Liver (tissue), 8 donors: ENCODE measurements at regions not wholly inside any gene's neighbourhood (a gene's known extent, or its start where the extent isn't known, plus 50 kb on each side); places are given as distances from the start of the nearest gene placed in this dataset.

Experiments used
- DNase-seq: peaks from one replicate; pipeline ENCODE4 v3.0.0-alpha.2; 2017; ENCODE audit warnings: low spot score
- H3K27ac ChIP-seq, 2 donors: one replicate each; pipeline ENCODE4 v1.7.0; 2013; ENCODE audit warnings: inconsistent platforms in 2 of 2, low read length in 2 of 2, control low read depth in 1 of 2, low read depth in 1 of 2, mild to moderate bottlenecking in 1 of 2
- H3K27me3 ChIP-seq, 4 donors: one replicate each; pipeline versions ENCODE4 v1.6.1 to v1.7.0; 2013; ENCODE audit warnings: low read length in 3 of 4, inconsistent platforms in 1 of 4, mild to moderate bottlenecking in 1 of 4, moderate library complexity in 1 of 4; ENCODE audit not compliant: control insufficient read depth in 4 of 4, insufficient read depth in 4 of 4
- H3K36me3 ChIP-seq, 4 donors: one replicate each; pipeline versions ENCODE4 v1.6.1 to v1.7.0; 2013; ENCODE audit warnings: low read length in 3 of 4, mild to moderate bottlenecking in 3 of 4, low read depth in 1 of 4, moderate library complexity in 1 of 4; ENCODE audit not compliant: control insufficient read depth in 4 of 4, insufficient read depth in 3 of 4
- H3K4me1 ChIP-seq, 4 donors: one replicate each; pipeline versions ENCODE4 v1.6.1 to v1.7.0; 2013; ENCODE audit warnings: low read length in 3 of 4, mild to moderate bottlenecking in 3 of 4, moderate library complexity in 1 of 4; ENCODE audit not compliant: control insufficient read depth in 4 of 4, insufficient read depth in 4 of 4
- H3K4me3 ChIP-seq, 3 donors: one replicate each; pipeline versions ENCODE4 v1.6.1 to v1.7.0; 2013; ENCODE audit warnings: low read length in 3 of 3, control low read depth in 1 of 3, low read depth in 1 of 3, mild to moderate bottlenecking in 1 of 3
- H3K9ac ChIP-seq, 2 donors: one replicate each; pipeline ENCODE4 v1.7.0; 2013; ENCODE audit warnings: low read length in 2 of 2, mild to moderate bottlenecking in 2 of 2, moderate library complexity in 2 of 2, control low read depth in 1 of 2, low read depth in 1 of 2
- H3K9me3 ChIP-seq, 4 donors: one replicate each; pipeline versions ENCODE4 v1.6.1 to v1.7.0; 2013; ENCODE audit warnings: low read length in 3 of 4; ENCODE audit not compliant: control insufficient read depth in 4 of 4
- ATF3 ChIP-seq: IDR thresholded peaks from 2 replicates; pipeline ENCODE4 v1.6.1; 2016; ENCODE audit warnings: antibody characterized with exemption
- EGR1 ChIP-seq, 2 donors: IDR thresholded peaks; 2 replicates each; pipeline ENCODE4 v1.6.1; 2016 to 2018; ENCODE audit warnings: antibody characterized with exemption in 2 of 2, low read depth in 2 of 2
- FOXA1 ChIP-seq: IDR thresholded peaks from 2 replicates; pipeline ENCODE4 v1.6.1; 2016; ENCODE audit warnings: antibody characterized with exemption
- FOXA2 ChIP-seq: IDR thresholded peaks from 2 replicates; pipeline ENCODE4 v1.6.1; 2016; ENCODE audit warnings: antibody characterized with exemption
- GABPA ChIP-seq, 2 donors: IDR thresholded peaks in 1 of 2; conservative IDR thresholded peaks in 1 of 2; 2 replicates each; pipeline ENCODE4 v1.6.1; 2016; ENCODE audit warnings: antibody characterized with exemption in 2 of 2, mild to moderate bottlenecking in 1 of 2, moderate library complexity in 1 of 2
- HNF4A ChIP-seq, 2 donors: conservative IDR thresholded peaks; 2 replicates each; pipeline ENCODE4 v1.6.1; 2016; ENCODE audit warnings: antibody characterized with exemption in 2 of 2, mild to moderate bottlenecking in 2 of 2
- HNF4G ChIP-seq: IDR thresholded peaks from 2 replicates; pipeline ENCODE4 v1.6.1; 2016; ENCODE audit warnings: antibody characterized with exemption
- NR2F2 ChIP-seq: IDR thresholded peaks from 2 replicates; pipeline ENCODE4 v1.6.1; 2016; ENCODE audit warnings: antibody characterized with exemption
- RAD21 ChIP-seq, 2 donors: IDR thresholded peaks; 2 replicates each; pipeline ENCODE4 v1.6.1; 2016; ENCODE audit warnings: antibody characterized with exemption in 2 of 2, mild to moderate bottlenecking in 2 of 2
- RXRA ChIP-seq, 2 donors: IDR thresholded peaks; 2 replicates each; pipeline ENCODE4 v1.6.1; 2017 to 2018; ENCODE audit warnings: antibody characterized with exemption in 2 of 2, mild to moderate bottlenecking in 1 of 2
- SP1 ChIP-seq: IDR thresholded peaks from 2 replicates; pipeline ENCODE4 v1.6.1; 2018; ENCODE audit warnings: antibody characterized with exemption, mild to moderate bottlenecking
- TAF1 ChIP-seq: conservative IDR thresholded peaks from 2 replicates; pipeline ENCODE4 v1.6.1; 2016; ENCODE audit warnings: antibody characterized with exemption, mild to moderate bottlenecking
- YY1 ChIP-seq: IDR thresholded peaks from 2 replicates; pipeline ENCODE4 v1.6.1; 2016; ENCODE audit warnings: antibody characterized with exemption, mild to moderate bottlenecking
- WGBS: extraction: QIAGEN DNeasy Blood & Tissue Kit; methylation state at CpG from one replicate; pipeline ENCODE4 v1.1.7; 2013; 5-methylcytosine and 5-hydroxymethylcytosine counted together
- TF ChIP-seq, protein P1 (sequence below): IDR thresholded peaks from 2 replicates; pipeline ENCODE4 v1.6.1; 2016; ENCODE audit warnings: antibody characterized with exemption
- TF ChIP-seq, protein P2 (sequence below): IDR thresholded peaks from 2 replicates; pipeline ENCODE4 v1.6.1; 2016; ENCODE audit warnings: antibody characterized with exemption, mild to moderate bottlenecking
- TF ChIP-seq, protein P3 (sequence below): fragments of 150-350 bp; IDR thresholded peaks from 2 replicates; pipeline ENCODE4 v1.5.1; 2017; ENCODE audit warnings: improper control_type of control experiment, low read depth, low read length; ENCODE audit not compliant: missing input control
- TF ChIP-seq, protein P4 (sequence below): IDR thresholded peaks from 2 replicates; pipeline ENCODE4 v1.6.1; 2016; ENCODE audit warnings: antibody characterized with exemption
- donor health status: healthy.
- donor health status: healthy.
- donor health status: healthy.
- donor health status: healthy.
- donor health status: healthy.

DNA sequence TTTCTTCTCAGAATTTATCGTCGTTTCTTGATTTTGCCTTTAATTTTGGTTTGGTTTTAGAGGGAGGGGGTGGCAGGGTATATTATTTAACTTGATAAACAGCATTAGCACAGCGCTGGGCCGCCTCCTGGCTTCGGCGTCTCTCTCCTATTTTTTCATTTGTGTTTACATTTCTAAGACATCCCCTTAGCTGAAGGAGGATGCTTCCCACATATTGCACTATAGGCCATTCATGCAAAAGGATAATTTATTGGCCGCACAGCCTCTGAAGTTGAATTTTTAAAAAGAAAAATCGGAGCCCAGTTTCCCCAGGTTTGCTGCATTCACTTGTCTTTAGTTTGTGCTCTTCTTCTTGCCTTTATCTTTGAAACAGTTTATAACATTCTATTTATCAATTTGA is 497.4 kb upstream of the ZFHX3 start:
- Histone ChIP-seq H3K9ac (no peak overlapping the region), H3K4me3 (no peak overlapping the region), H3K4me1 (no peaks in the 10 kb centered on the region), H3K27me3 (peaks cover 0 to 13% (median 0%) of the 10 kb centered on the region in 4 donors), H3K36me3 (no peaks in the 10 kb centered on the region), H3K27ac (no peak overlapping the region), H3K9me3 (no peaks in the 10 kb centered on the region)
- no peak for DNase-seq
- TF ChIP-seq, protein P1, sequence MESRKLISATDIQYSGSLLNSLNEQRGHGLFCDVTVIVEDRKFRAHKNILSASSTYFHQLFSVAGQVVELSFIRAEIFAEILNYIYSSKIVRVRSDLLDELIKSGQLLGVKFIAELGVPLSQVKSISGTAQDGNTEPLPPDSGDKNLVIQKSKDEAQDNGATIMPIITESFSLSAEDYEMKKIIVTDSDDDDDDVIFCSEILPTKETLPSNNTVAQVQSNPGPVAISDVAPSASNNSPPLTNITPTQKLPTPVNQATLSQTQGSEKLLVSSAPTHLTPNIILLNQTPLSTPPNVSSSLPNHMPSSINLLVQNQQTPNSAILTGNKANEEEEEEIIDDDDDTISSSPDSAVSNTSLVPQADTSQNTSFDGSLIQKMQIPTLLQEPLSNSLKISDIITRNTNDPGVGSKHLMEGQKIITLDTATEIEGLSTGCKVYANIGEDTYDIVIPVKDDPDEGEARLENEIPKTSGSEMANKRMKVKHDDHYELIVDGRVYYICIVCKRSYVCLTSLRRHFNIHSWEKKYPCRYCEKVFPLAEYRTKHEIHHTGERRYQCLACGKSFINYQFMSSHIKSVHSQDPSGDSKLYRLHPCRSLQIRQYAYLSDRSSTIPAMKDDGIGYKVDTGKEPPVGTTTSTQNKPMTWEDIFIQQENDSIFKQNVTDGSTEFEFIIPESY: no peak
- TF ChIP-seq, protein P2, sequence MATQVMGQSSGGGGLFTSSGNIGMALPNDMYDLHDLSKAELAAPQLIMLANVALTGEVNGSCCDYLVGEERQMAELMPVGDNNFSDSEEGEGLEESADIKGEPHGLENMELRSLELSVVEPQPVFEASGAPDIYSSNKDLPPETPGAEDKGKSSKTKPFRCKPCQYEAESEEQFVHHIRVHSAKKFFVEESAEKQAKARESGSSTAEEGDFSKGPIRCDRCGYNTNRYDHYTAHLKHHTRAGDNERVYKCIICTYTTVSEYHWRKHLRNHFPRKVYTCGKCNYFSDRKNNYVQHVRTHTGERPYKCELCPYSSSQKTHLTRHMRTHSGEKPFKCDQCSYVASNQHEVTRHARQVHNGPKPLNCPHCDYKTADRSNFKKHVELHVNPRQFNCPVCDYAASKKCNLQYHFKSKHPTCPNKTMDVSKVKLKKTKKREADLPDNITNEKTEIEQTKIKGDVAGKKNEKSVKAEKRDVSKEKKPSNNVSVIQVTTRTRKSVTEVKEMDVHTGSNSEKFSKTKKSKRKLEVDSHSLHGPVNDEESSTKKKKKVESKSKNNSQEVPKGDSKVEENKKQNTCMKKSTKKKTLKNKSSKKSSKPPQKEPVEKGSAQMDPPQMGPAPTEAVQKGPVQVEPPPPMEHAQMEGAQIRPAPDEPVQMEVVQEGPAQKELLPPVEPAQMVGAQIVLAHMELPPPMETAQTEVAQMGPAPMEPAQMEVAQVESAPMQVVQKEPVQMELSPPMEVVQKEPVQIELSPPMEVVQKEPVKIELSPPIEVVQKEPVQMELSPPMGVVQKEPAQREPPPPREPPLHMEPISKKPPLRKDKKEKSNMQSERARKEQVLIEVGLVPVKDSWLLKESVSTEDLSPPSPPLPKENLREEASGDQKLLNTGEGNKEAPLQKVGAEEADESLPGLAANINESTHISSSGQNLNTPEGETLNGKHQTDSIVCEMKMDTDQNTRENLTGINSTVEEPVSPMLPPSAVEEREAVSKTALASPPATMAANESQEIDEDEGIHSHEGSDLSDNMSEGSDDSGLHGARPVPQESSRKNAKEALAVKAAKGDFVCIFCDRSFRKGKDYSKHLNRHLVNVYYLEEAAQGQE: no peak
- TF ChIP-seq, protein P3, sequence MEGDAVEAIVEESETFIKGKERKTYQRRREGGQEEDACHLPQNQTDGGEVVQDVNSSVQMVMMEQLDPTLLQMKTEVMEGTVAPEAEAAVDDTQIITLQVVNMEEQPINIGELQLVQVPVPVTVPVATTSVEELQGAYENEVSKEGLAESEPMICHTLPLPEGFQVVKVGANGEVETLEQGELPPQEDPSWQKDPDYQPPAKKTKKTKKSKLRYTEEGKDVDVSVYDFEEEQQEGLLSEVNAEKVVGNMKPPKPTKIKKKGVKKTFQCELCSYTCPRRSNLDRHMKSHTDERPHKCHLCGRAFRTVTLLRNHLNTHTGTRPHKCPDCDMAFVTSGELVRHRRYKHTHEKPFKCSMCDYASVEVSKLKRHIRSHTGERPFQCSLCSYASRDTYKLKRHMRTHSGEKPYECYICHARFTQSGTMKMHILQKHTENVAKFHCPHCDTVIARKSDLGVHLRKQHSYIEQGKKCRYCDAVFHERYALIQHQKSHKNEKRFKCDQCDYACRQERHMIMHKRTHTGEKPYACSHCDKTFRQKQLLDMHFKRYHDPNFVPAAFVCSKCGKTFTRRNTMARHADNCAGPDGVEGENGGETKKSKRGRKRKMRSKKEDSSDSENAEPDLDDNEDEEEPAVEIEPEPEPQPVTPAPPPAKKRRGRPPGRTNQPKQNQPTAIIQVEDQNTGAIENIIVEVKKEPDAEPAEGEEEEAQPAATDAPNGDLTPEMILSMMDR: no peak
- TF ChIP-seq YY1 (no peak), NR2F2 (no peak), SP1 (no peak), FOXA1 (no peak), TAF1 (no peak), EGR1 (IDR thresholded peaks at IDR 0.05; ENCODE audit: low read depth in 2 of 2) (no peak), HNF4A (conservative IDR thresholded peaks at IDR 0.05) (no peak), RAD21 (IDR thresholded peaks at IDR 0.05) (no peak)
- 61% methylated on average over 8 of the region's 8 CpGs for WGBS

DNA sequence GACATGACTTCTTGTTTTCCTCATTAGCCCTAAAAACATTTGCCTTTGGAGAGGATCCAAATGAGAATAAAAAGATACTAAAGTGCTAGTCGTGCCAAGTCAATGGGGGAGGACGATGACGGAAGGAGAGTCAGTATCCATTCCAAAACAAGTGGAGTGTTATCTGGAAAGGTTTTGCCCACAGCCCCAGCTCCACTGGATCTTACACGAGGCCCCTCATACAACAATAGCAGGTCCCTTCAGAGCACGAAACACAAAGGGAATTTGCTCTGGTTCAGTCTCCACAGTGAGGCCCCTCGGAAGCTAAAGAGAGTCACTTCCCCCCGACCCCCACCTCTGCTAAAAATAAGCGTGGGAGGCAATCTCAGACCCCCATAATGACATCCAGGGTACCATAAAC is 496.9 kb upstream of the ZFHX3 start:
- H3K27me3 ChIP-seq: peaks cover 0 to 13% (median 0%) of the 10 kb centered on the region in 4 donors
- WGBS: 34% methylated on average over 8 of the region's 8 CpGs
- no peaks in the 10 kb centered on the region for H3K36me3 ChIP-seq
- H3K9me3 ChIP-seq: no peaks in the 10 kb centered on the region
- H3K4me1 ChIP-seq: no peaks in the 10 kb centered on the region
- no peak overlapping the region for H3K27ac ChIP-seq
- H3K4me3 ChIP-seq: no peak overlapping the region
- no peak for DNase-seq
- H3K9ac ChIP-seq: no peak overlapping the region
- TF ChIP-seq FOXA2: no peak
- TF ChIP-seq ATF3: no peak
- no peak for TF ChIP-seq RXRA (IDR thresholded peaks at IDR 0.05)
- TF ChIP-seq, protein P2: no peak
- TF ChIP-seq, protein P3: no peak
- TF ChIP-seq HNF4A (conservative IDR thresholded peaks at IDR 0.05): no peak
- TF ChIP-seq HNF4G: no peak
- no peak for TF ChIP-seq GABPA (IDR thresholded peaks at IDR 0.05 in 1 of 2, conservative IDR thresholded peaks at IDR 0.05 in 1 of 2)
- no peak for TF ChIP-seq TAF1
- TF ChIP-seq, protein P4, sequence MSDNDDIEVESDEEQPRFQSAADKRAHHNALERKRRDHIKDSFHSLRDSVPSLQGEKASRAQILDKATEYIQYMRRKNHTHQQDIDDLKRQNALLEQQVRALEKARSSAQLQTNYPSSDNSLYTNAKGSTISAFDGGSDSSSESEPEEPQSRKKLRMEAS: no peak
- TF ChIP-seq YY1: no peak
